ENCODE measurements at regions not wholly inside any gene's neighbourhood (a gene's known extent, or its start where the extent isn't known, plus 50 kb on each side); places are given as distances from the start of the nearest gene placed in this dataset.
"Not testable (repeated sequence)": the region's sequence is repeated elsewhere in the genome, so short reads cannot be mapped to it uniquely, and the experiment has no call there.

- DNase-seq: no peak
These were observed 2395.6 kb upstream of the C9orf72 start for GRCh38 chr9:29968831-29969230.

GRCh38 chr9:29969408-29969807 is 2396.1 kb upstream of the C9orf72 start:
- DNase-seq: no peak

DNA sequence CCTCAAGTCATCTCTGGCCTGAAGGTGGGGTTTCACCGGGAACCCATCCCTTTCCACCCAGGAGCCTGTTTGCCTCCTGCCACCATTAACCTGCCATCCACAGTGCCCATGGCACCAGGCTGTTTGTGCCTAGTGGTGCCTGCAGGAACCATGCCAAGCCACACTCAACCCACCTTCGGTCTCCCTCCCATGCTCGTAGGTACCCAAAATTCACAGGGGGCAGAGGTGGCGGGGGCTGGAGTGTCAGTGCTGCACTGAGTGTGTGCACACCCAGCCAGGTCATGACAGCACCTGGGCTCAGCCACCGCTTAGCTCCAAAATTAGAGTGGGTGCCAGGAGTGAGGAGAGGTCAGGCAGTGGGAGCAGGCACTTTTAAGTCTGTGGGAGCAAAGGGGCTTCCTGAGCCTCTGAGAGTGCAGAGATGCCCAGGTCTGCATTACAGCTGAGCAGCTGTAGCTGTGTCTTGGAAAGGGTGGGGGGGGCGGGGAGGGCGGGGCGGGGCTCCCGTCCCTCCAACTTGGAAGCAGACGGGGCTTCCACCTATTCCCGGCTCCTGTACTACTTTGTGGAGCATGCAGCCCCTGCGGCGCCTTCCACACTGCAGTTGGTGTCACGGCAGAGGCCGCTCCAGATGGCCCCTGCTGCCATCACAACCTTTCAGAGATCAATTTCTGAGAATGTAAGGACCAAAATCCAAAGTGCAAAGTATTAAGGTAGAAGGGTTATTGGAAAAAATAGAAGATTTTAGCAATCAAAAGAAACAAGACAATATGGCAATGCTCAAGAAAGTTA is 2396.8 kb upstream of the C9orf72 start:
- DNase-seq: no peak

GRCh38 chr9:29974197-29974596 is 2400.9 kb upstream of the C9orf72 start:
- no peak for DNase-seq

- DNase-seq: no peak
These were observed 2403.7 kb upstream of the C9orf72 start for GRCh38 chr9:29976981-29977380.

DNA sequence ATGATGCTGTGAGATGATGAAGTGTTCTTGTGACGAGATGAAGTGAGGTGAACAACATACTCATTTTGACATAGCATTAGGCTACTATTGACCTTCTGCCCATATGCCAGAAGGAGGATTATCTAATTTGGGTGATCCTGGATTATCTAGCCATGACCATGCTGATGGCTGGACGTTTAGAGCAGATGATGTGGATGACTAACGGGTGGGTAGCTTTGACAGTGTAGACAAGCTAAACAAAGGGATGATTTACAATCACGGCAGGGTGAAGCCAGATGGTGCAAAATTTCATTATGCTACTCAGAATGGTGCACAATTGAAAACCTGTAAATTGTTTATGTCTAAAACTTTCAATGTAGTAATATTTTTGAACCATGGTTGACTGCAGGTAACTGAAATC is 2403.4 kb upstream of the ACO1 start:
- no peak for DNase-seq

DNA sequence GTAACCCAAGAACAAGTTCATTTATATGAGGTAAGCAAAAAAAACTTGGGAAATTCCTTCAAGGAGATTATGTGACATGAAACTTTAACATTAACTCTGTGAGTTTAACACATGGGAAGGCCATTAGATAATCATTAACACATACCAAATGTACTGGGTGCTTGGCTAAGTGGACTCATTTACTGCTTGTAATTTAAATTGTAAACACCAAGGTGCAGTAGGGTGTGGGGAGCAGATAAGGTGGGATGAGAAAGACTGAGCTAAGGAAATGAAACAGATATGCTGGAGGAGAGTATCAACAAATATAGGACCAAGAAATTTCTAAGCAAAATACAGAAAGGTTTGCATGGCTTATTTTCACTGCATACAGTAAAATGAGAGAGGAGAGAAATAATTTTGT is 2384.8 kb upstream of the ACO1 start:
- DNase-seq: no peak

GRCh38 chr9:30010691-30011090 is 2373.8 kb upstream of the ACO1 start:
- DNase-seq: no peak

DNA sequence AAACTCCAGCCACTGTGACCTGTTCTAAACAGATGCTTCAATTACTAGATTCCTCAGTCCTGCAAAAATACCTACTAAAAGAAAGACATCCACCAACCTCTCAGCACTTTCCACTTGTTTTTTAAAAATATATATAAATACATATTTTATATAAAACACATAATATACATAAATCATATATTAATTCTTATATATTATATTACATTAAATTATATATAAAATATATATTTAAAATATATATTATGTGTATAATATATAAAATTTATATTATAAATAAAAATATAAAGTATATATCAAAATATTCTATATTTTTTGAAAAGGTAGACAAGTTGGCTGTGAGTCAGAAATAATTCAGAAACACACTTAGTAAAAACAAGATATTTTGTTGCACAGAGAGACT is 2371.8 kb upstream of the ACO1 start:
- no peak for DNase-seq

- no peak for DNase-seq
These were observed 2369.4 kb upstream of the ACO1 start for GRCh38 chr9:30015073-30015472.

DNA sequence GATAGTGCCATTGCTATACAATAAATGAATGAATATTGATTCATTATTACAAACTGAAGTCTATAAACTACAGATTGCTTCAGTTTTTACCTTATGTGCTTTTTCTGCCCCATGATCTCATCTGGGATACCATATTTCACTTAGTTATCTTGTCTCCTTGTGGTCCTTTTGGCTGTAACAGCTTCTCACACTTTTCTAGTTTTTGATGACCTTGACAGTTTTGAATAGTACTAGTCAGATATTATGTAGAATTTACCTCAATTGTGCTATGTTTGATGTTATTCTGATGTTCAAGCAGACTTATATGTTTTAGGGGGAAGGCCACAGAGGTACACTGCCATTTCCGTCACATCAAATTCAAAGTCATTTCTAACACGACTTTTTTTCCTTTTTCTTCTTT is 2364.3 kb upstream of the ACO1 start:
- DNase-seq: no peak

DNA sequence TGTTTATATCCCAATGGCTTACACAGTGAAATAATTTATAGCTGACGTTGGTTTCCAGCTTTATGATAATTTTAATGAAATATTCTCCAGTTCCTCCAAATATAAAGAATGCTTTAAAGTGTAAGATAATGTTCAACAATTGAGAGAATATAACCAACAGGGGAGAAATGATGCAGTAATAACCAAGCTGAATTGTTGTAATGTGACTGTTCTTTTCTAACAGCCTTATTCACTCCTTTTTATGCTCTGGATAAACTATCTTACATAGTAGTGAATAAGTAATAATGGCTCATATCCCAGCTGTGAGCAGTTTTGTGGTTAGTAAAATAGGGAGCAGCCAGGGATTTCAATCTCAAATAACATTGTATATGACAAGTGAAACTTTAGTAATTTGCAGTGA is 2348.7 kb upstream of the ACO1 start:
- no peak for DNase-seq

- DNase-seq: no peak
These were observed 2347.9 kb upstream of the ACO1 start for GRCh38 chr9:30036558-30036957.

- DNase-seq: no peak
These were observed 2344.7 kb upstream of the ACO1 start for GRCh38 chr9:30039712-30040111.

- DNase-seq: no peak
These were observed 2336.0 kb upstream of the ACO1 start for GRCh38 chr9:30048396-30048795.

DNA sequence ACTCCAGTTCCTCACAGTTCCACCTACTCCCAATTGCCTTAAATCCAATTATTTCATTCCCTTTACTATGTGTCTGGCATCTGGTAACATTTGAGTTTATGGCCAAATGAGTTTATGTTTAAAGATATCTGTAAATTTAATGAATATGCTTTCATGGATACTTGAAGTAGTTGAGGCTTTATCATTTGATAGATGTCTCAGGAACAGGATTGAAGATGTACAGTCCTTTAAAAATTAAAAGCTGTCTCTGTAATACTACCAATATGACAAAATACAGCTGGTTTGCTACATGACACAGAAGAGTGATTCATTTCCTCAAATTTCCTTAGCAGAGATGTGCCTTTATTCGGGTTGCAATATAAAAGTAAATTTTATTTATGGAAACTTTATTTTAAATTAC is 2326.0 kb upstream of the ACO1 start:
- DNase-seq: no peak

DNA sequence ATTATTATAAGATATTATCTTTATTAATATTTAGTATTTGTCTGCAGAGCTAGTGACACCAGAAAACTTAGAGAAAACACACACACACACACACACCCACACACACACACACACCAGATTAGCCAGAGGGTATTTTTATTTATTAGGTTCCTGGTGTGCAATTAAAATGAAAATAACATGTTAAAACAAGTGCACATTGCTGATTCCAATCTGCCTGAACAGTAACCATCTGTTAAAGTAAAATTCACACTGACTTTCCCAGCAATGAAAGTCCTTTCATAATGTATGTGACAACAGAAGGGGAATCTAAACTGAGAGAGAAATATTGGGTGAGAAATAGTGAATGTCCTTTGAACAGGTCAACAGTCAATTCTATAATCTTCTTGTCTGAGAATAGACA is 2323.5 kb upstream of the ACO1 start:
- DNase-seq: no peak

GRCh38 chr9:30065888-30066287 is 2318.6 kb upstream of the ACO1 start:
- no peak for DNase-seq

DNA sequence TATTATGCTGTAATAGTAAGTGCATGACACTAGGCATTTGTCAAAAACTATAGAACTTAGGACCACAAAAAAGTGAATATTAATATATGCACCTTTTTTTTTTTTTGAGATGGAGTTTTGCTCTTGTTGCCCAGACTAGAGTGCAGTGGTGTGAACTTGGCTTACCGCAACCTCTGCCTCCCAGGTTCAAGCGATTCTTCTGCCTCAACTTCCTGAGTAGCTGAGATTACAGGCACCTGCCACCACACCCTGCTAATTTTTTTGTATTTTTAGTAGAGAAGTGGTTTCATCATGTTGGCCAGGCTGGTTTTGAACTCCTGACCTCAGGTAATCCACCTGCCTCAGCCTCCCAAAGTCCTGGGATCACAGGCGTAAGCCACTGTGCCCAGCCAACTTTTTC is 2315.2 kb upstream of the ACO1 start:
- DNase-seq: not testable (repeated sequence)

GRCh38 chr9:30075022-30075421 is 2309.4 kb upstream of the ACO1 start:
- no peak for DNase-seq

- no peak for DNase-seq
These were observed 2308.8 kb upstream of the ACO1 start for GRCh38 chr9:30075451-30076199.

DNA sequence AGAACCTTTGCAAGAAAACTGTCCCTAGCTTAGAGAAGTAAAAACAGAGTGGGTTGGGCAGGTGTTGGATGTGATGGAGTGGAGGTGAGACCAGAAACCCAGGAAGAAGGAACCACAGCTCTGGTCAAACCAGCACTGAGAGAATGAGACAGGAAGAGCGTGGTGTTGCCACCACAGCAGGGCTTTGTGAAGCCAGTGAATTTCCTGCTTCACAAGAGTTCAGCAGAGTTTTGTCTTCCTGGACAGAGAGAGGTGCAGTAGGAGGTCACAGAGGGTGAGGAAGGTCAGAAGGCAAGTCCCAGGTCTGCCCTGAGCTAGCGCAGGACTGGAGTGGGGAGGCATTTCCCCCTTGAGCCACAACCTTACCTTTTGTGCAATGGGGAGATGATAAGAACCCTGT is 2306.2 kb upstream of the ACO1 start:
- DNase-seq: no peak

DNA sequence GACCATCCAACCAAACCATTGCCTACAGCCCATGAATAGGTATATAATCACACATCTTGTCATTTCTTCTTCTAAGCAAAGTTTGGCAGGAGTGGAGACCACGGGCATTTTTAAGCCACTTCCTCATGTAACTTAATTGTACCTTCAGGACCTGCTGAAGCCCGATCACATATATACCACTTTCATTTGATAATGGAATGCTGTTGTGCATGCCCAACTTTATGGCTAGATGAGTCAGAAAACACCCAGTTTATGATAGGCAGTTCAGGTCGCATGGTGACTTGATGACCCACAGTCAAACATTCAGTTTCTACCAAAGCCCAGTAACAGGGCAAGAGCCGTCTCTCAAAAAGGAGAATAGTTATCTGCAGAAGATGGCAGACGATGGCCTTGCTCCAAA is 2295.0 kb upstream of the ACO1 start:
- no peak for DNase-seq

DNA sequence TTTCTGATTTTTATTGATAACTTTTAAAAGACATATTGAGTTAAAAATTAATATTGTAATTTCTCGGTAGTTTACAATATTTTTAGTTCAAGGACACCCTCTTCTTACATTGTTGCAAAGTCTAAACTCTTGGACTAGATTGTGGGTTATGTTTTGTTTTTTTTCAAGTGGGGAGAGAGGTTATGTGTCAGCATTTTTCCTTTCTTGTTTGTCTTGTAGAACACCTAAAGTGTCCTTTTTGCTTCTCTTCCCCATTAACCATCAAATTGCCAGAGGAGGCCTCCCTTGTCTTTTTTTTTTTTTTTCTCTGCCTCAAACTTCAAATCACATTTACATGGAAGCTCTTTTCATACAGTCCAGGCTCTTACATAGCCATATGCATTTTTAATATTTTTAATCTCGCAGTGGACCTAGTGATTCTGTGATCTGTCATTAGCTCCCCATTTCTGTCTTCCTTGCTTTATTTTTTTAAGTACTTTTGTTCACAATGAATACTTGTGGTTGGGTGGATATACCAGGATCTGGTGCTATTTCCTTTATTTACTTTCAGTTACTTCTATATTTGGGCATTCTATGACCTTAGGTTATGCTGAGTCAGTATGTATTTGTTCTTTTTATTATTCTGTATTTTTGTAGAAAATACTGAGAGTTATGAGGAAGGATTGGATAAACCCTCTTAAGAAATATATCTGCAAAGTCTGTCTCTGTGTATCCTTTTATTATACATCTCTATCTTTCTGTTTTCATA is 2280.6 kb upstream of the ACO1 start:
- no peak for DNase-seq
